Thymus (tissue), 11 donors: ENCODE measurements at regions not wholly inside any gene's neighbourhood (a gene's known extent, or its start where the extent isn't known, plus 50 kb on each side); places are given as distances from the start of the nearest gene placed in this dataset.

ENCODE experiments used
- DNase-seq, 9 donors: peaks; one replicate each; pipeline ENCODE4 v3.0.0-alpha.2; 2013; ENCODE audit warnings: low spot score in 9 of 9, low read depth in 6 of 9, missing footprints in 1 of 9
- H3K27ac ChIP-seq, 2 donors: one replicate each; pipeline ENCODE4 v1.5.1; 2013; ENCODE audit warnings: control low read depth in 1 of 2, low read depth in 1 of 2, low read length in 1 of 2, mild to moderate bottlenecking in 1 of 2, moderate library complexity in 1 of 2
- H3K27me3 ChIP-seq, 2 donors: one replicate each; pipeline ENCODE4 v1.5.1; 2013; ENCODE audit warnings: low read length in 1 of 2; ENCODE audit not compliant: control insufficient read depth in 2 of 2, insufficient read depth in 1 of 2
- H3K36me3 ChIP-seq, 2 donors: one replicate each; pipeline ENCODE4 v1.5.1; 2013; ENCODE audit warnings: low read length in 1 of 2, mild to moderate bottlenecking in 1 of 2, moderate library complexity in 1 of 2; ENCODE audit not compliant: control insufficient read depth in 2 of 2, insufficient read depth in 2 of 2
- H3K4me1 ChIP-seq, 2 donors: one replicate each; pipeline ENCODE4 v1.5.1; 2013; ENCODE audit warnings: low read length in 2 of 2; ENCODE audit not compliant: control insufficient read depth in 2 of 2, insufficient read depth in 2 of 2
- H3K4me3 ChIP-seq, 2 donors: one replicate each; pipeline ENCODE4 v1.5.1; 2013; ENCODE audit warnings: low read length in 2 of 2, control low read depth in 1 of 2, mild to moderate bottlenecking in 1 of 2
- H3K9me3 ChIP-seq, 2 donors: one replicate each; pipeline ENCODE4 v1.5.1; 2013; ENCODE audit warnings: low read length in 1 of 2, mild to moderate bottlenecking in 1 of 2; ENCODE audit not compliant: control insufficient read depth in 2 of 2, insufficient read depth in 1 of 2
- whole genome bisulfite sequencing: extraction: QIAGEN DNeasy Blood & Tissue Kit; methylation state at CpG from one replicate; pipeline ENCODE4 v1.1.7; 2013; 5-methylcytosine and 5-hydroxymethylcytosine counted together
- donor health status: healthy.

- 73% methylated on average over 8 of the region's 8 CpGs for WGBS
- DNase-seq = no peak
- H3K27ac ChIP-seq = no peak overlapping the region
- peaks cover 13 to 65% of the 10 kb centered on the region in 2 donors for H3K27me3 ChIP-seq
- H3K4me1 ChIP-seq = no peaks in the 10 kb centered on the region
- H3K9me3 ChIP-seq = no peaks in the 10 kb centered on the region
- no peak overlapping the region for H3K4me3 ChIP-seq
- H3K36me3 ChIP-seq = no peaks in the 10 kb centered on the region
Observed at GRCh38 chr5:176724472-176724871, 77.2 kb downstream of the TSPAN17 start.

- WGBS = 42% methylated on average over 22 of the region's 22 CpGs
- Histone ChIP-seq H3K36me3 (no peaks in the 10 kb centered on the region), H3K4me3 (no peak overlapping the region), H3K27me3 (peaks cover 13 to 70% of the 10 kb centered on the region in 2 donors), H3K27ac (no peak overlapping the region), H3K4me1 (no peaks in the 10 kb centered on the region), H3K9me3 (no peaks in the 10 kb centered on the region)
- no peak for DNase-seq
Observed at GRCh38 chr5:176725521-176726280, 78.4 kb downstream of the TSPAN17 start.

GRCh38 chr5:176726746-176727527 is 79.7 kb downstream of the TSPAN17 start:
- WGBS = 58% methylated on average over 25 of the region's 25 CpGs
- no peak overlapping the region for H3K27ac ChIP-seq
- no peaks in the 10 kb centered on the region for H3K9me3 ChIP-seq
- no peaks in the 10 kb centered on the region for H3K36me3 ChIP-seq
- H3K27me3 ChIP-seq = peaks cover 13 to 70% of the 10 kb centered on the region in 2 donors
- no peak overlapping the region for H3K4me3 ChIP-seq
- no peak for DNase-seq
- H3K4me1 ChIP-seq = no peaks in the 10 kb centered on the region

- Histone ChIP-seq H3K27me3 (peaks cover 13 to 68% of the 10 kb centered on the region in 2 donors), H3K27ac (no peak overlapping the region), H3K4me1 (no peaks in the 10 kb centered on the region), H3K4me3 (no peak overlapping the region), H3K9me3 (no peaks in the 10 kb centered on the region), H3K36me3 (no peaks in the 10 kb centered on the region)
- 91% methylated on average over 12 of the region's 12 CpGs for WGBS
- no peak for DNase-seq
Observed at GRCh38 chr5:176727528-176727900, 80.2 kb downstream of the TSPAN17 start.

GRCh38 chr5:176727983-176728675 is 80.8 kb downstream of the TSPAN17 start:
- peaks cover 13 to 69% of the 10 kb centered on the region in 2 donors for H3K27me3 ChIP-seq
- no peaks in the 10 kb centered on the region for H3K9me3 ChIP-seq
- no peaks in the 10 kb centered on the region for H3K36me3 ChIP-seq
- no peaks in the 10 kb centered on the region for H3K4me1 ChIP-seq
- H3K27ac ChIP-seq = no peak overlapping the region
- WGBS = 93% methylated on average over 15 of the region's 15 CpGs
- no peak overlapping the region for H3K4me3 ChIP-seq
- DNase-seq = no peak

GRCh38 chr5:176728831-176729251 is 81.5 kb upstream of the UNC5A start:
- no peaks in the 10 kb centered on the region for H3K9me3 ChIP-seq
- 84% methylated on average over 11 of the region's 11 CpGs for WGBS
- DNase-seq = no peak

GRCh38 chr5:176730815-176731475 is 79.4 kb upstream of the UNC5A start:
- 96% methylated on average over 10 of the region's 10 CpGs for WGBS
- H3K9me3 ChIP-seq = no peaks in the 10 kb centered on the region
- DNase-seq = no peak
- H3K36me3 ChIP-seq = no peaks in the 10 kb centered on the region
- H3K4me3 ChIP-seq = no peak overlapping the region
- no peak overlapping the region for H3K27ac ChIP-seq
- peaks cover 13 to 54% of the 10 kb centered on the region in 2 donors for H3K27me3 ChIP-seq
- no peaks in the 10 kb centered on the region for H3K4me1 ChIP-seq

More at GRCh38 chr5:176728831-176729251, 81.5 kb upstream of the UNC5A start:
- Histone ChIP-seq H3K4me1 (no peaks in the 10 kb centered on the region), H3K27me3 (peaks cover 13 to 64% of the 10 kb centered on the region in 2 donors), H3K4me3 (no peak overlapping the region), H3K36me3 (no peaks in the 10 kb centered on the region), H3K27ac (no peak overlapping the region)

- H3K27me3 ChIP-seq = peaks cover 7 to 54% of the 10 kb centered on the region in 2 donors
- no peak overlapping the region for H3K27ac ChIP-seq
- no peak overlapping the region for H3K4me3 ChIP-seq
- no peak for DNase-seq
- WGBS = 36% methylated on average over 7 of the region's 7 CpGs
- no peaks in the 10 kb centered on the region for H3K9me3 ChIP-seq
- H3K4me1 ChIP-seq = no peaks in the 10 kb centered on the region
- no peaks in the 10 kb centered on the region for H3K36me3 ChIP-seq
Observed at GRCh38 chr5:176731506-176732160, 78.7 kb upstream of the UNC5A start.
